BJ (cell line): ENCODE measurements at regions not wholly inside any gene's neighbourhood (a gene's known extent, or its start where the extent isn't known, plus 50 kb on each side); places are given as distances from the start of the nearest gene placed in this dataset.

ENCODE experiments used
- CTCF ChIA-PET: fragments of 350-600 bp; formaldehyde crosslinking; extraction: SDS; loops from one replicate; lab custom pipeline; 2021; ENCODE audit warnings: antibody characterized with exemption, inconsistent platforms; lab: Yijun Ruan, JAX
- POLR2A ChIA-PET: fragments of 300-600 bp; sonication (Branson Sonifier 250); formaldehyde crosslinking; extraction: SDS; loops from one replicate; lab custom pipeline; 2021; ENCODE audit warnings: antibody characterized with exemption; lab: Charles Lee
- DNase-seq: peaks from one replicate; pipeline ENCODE4 v3.0.0-alpha.2; 2011; ENCODE audit warnings: low read depth
- H3K27me3 ChIP-seq: 2 replicates; pipeline ENCODE4 v1.6.0; 2011; ENCODE audit warnings: low read length; ENCODE audit not compliant: control insufficient read depth, insufficient read depth
- H3K36me3 ChIP-seq: 2 replicates; pipeline ENCODE4 v1.5.1; 2011; ENCODE audit warnings: low read length; ENCODE audit not compliant: control insufficient read depth, insufficient read depth
- H3K4me3 ChIP-seq: 2 replicates; pipeline ENCODE4 v1.5.1; 2011; ENCODE audit warnings: low read depth, mild to moderate bottlenecking, control low read depth, low read length
- CTCF ChIP-seq: IDR thresholded peaks from 2 replicates; pipeline ENCODE4 v1.5.1; 2011; ENCODE audit warnings: low read depth, mild to moderate bottlenecking, control low read depth, inconsistent platforms, low read length, moderate library complexity; ENCODE audit not compliant: insufficient read depth

- no peak for DNase-seq
- POLR2A ChIA-PET = no interaction called here
- Histone ChIP-seq H3K36me3 (no peaks in the 10 kb centered on the region), H3K4me3 (no peak overlapping the region), H3K27me3 (no peaks in the 10 kb centered on the region)
- CTCF ChIA-PET = no interaction called here
- TF ChIP-seq CTCF = no peak
Observed at GRCh38 chr5:14090755-14091154, 52.4 kb upstream of the TRIO start.

GRCh38 chr5:14090290-14090689, 52.9 kb upstream of the TRIO start:
- POLR2A ChIA-PET = no interaction called here
- DNase-seq = no peak
- no peaks in the 10 kb centered on the region for H3K27me3 ChIP-seq
- CTCF ChIA-PET = no interaction called here
- H3K36me3 ChIP-seq = no peaks in the 10 kb centered on the region
- no peak for TF ChIP-seq CTCF
- no peak overlapping the region for H3K4me3 ChIP-seq

GRCh38 chr5:14089198-14089597, 53.9 kb upstream of the TRIO start:
- ChIA-PET POLR2A (no interaction called here), CTCF (no interaction called here)
- Histone ChIP-seq H3K4me3 (no peak overlapping the region), H3K27me3 (no peaks in the 10 kb centered on the region), H3K36me3 (no peaks in the 10 kb centered on the region)
- TF ChIP-seq CTCF = no peak
- no peak for DNase-seq

- TF ChIP-seq CTCF = no peak
- ChIA-PET CTCF (no interaction called here), POLR2A (no interaction called here)
- Histone ChIP-seq H3K4me3 (no peak overlapping the region), H3K27me3 (no peaks in the 10 kb centered on the region), H3K36me3 (no peaks in the 10 kb centered on the region)
- DNase-seq = no peak
Observed at GRCh38 chr5:14086261-14086660, 56.9 kb upstream of the TRIO start.

GRCh38 chr5:14082973-14083372, 60.2 kb upstream of the TRIO start:
- ChIA-PET CTCF (no interaction called here), POLR2A (no interaction called here)
- no peak for DNase-seq
- H3K27me3 ChIP-seq = no peaks in the 10 kb centered on the region
- H3K4me3 ChIP-seq = no peak overlapping the region
- TF ChIP-seq CTCF = no peak
- H3K36me3 ChIP-seq = no peaks in the 10 kb centered on the region
